Transverse colon (tissue), 3 donors: ENCODE measurements at regions not wholly inside any gene's neighbourhood (a gene's known extent, or its start where the extent isn't known, plus 50 kb on each side); places are given as distances from the start of the nearest gene placed in this dataset.

Experiments
- EP300 ChIP-seq: sonication (generic); formaldehyde crosslinking; IDR thresholded peaks from one replicate; pipeline ENCODE4 v1.6.1; 2017; ENCODE audit warnings: antibody characterized with exemption, low read depth
- TF ChIP-seq, protein P1 (sequence below), 5 experiments: fragments of 200-600 bp in 3 of 5; fragments of 450-650 bp in 2 of 5; sonication (generic) in 3 of 5; IDR thresholded peaks; 1 replicate in 2 of 5; 2 replicates in 3 of 5; pipeline ENCODE4 v1.5.1; 2016 to 2017; ENCODE audit warnings: antibody characterized with exemption in 5 of 5, inconsistent platforms in 3 of 5, mild to moderate bottlenecking in 2 of 5, moderate library complexity in 1 of 5

DNA sequence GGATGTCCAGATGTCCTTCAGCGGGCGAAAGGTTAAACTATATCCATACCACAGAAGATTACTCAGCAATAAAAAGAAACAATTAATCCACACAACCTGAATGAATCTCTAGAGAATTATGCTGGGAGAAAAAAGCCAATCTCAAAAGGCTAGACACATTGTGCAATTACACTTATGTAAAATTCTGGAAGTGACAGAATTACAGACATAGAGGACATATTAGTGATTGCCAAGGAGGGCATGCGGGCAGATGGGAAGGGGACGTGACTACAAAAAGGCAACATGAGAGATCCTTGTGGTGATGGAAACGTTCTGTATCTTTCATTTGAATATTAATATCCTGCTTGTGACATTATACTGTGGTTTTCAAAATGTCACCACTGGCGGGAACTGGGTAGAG, 103.5 kb upstream of the BMAL1 start:
- TF ChIP-seq, protein P1, sequence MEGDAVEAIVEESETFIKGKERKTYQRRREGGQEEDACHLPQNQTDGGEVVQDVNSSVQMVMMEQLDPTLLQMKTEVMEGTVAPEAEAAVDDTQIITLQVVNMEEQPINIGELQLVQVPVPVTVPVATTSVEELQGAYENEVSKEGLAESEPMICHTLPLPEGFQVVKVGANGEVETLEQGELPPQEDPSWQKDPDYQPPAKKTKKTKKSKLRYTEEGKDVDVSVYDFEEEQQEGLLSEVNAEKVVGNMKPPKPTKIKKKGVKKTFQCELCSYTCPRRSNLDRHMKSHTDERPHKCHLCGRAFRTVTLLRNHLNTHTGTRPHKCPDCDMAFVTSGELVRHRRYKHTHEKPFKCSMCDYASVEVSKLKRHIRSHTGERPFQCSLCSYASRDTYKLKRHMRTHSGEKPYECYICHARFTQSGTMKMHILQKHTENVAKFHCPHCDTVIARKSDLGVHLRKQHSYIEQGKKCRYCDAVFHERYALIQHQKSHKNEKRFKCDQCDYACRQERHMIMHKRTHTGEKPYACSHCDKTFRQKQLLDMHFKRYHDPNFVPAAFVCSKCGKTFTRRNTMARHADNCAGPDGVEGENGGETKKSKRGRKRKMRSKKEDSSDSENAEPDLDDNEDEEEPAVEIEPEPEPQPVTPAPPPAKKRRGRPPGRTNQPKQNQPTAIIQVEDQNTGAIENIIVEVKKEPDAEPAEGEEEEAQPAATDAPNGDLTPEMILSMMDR (IDR thresholded peaks at IDR 0.05) = no peak
- TF ChIP-seq EP300 = no peak
